Ishikawa (cell line): ENCODE measurements at regions not wholly inside any gene's neighbourhood (a gene's known extent, or its start where the extent isn't known, plus 50 kb on each side); places are given as distances from the start of the nearest gene placed in this dataset.

Experiments used
- CREB1 ChIP-seq: IDR thresholded peaks from 2 replicates; pipeline ENCODE4 v1.6.1; 2012; ENCODE audit warnings: low read depth
- EGR1 ChIP-seq: IDR thresholded peaks from 2 replicates; pipeline ENCODE4 v1.6.1; 2012
- EP300 ChIP-seq: IDR thresholded peaks from 2 replicates; pipeline ENCODE4 v1.6.1; 2012; ENCODE audit warnings: borderline replicate concordance
- MAX ChIP-seq: IDR thresholded peaks from 2 replicates; pipeline ENCODE4 v1.6.1; 2012
- NFIC ChIP-seq: IDR thresholded peaks from 2 replicates; pipeline ENCODE4 v1.6.1; 2012
- RAD21 ChIP-seq: IDR thresholded peaks from 2 replicates; pipeline ENCODE4 v1.6.1; 2012; ENCODE audit warnings: low read depth
- TAF1 ChIP-seq: IDR thresholded peaks from 2 replicates; pipeline ENCODE4 v1.6.1; 2012; ENCODE audit warnings: low read depth, mild to moderate bottlenecking
- TCF12 ChIP-seq: IDR thresholded peaks from 2 replicates; pipeline ENCODE4 v1.6.1; 2012; ENCODE audit warnings: low read depth

DNA sequence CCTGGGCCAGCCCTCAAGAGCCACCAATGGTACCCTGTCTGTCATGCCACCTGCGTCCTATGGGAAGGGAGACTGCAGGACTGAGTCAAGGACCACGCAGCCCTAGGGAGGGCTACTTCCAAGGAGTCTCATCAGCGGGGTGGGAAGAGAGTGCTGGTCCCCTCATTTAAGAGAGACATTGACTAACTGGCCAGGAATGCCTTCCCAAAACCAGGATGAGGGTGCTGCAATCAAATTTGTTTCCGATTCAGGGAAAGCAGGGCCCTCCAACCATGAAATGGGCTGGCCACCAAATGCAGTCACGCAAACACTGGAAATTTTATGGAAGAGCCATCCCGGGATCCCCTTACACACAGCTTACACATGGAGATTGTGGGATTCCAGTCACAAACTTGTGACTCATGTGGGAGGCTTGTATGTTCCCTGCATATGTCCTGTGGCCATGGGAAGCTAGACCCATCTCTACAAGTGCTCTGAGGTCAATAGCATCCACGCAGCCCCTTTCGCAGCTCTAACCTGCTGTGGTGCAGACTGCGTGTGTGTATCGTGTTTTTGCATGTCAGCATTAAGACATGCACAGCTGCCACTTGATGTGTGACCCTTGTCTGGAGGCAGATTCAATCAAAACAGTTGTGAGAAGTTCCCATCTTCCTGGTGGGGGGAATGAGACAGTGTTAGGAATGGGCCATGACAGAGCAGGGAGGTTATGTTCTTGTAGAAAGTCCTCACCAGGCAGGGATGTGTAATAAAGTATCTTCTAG, 53.0 kb upstream of the CST7 start:
- no peak for TF ChIP-seq EP300
- TF ChIP-seq MAX = no peak
- TF ChIP-seq NFIC = no peak
- TF ChIP-seq RAD21 = no peak
- TF ChIP-seq TCF12 = no peak
- TF ChIP-seq EGR1 = no peak
- TF ChIP-seq TAF1 = no peak
- no peak for TF ChIP-seq CREB1
